ENCODE measurements at regions not wholly inside any gene's neighbourhood (a gene's known extent, or its start where the extent isn't known, plus 50 kb on each side); places are given as distances from the start of the nearest gene placed in this dataset.

GRCh38 chr10:81093056-81093455 is 555.4 kb downstream of the SH2D4B start:
- DNase-seq (ENCODE audit: extremely low spot score, unreplicated experiment): no peak
- peaks cover 4% of the 10 kb centered on the region for H3K9me3 Mint-ChIP-seq (ENCODE audit: unreplicated experiment)
- no peak for TF ChIP-seq CTCF (IDR thresholded peaks at IDR 0.05)
- H3K36me3 Mint-ChIP-seq (ENCODE audit: unreplicated experiment): no peaks in the 10 kb centered on the region
- no peak overlapping the region for H3K4me3 Mint-ChIP-seq (ENCODE audit: unreplicated experiment)
- H3K4me1 Mint-ChIP-seq (ENCODE audit: unreplicated experiment): no peaks in the 10 kb centered on the region
- H3K27me3 Mint-ChIP-seq (ENCODE audit: unreplicated experiment): no peaks in the 10 kb centered on the region
- no peak overlapping the region for H3K27ac Mint-ChIP-seq (ENCODE audit: unreplicated experiment)

- Mint-ChIP-seq H3K9me3 (ENCODE audit: unreplicated experiment) (peaks cover 3% of the 10 kb centered on the region), H3K27me3 (ENCODE audit: unreplicated experiment) (no peaks in the 10 kb centered on the region), H3K36me3 (ENCODE audit: unreplicated experiment) (no peaks in the 10 kb centered on the region), H3K4me1 (ENCODE audit: unreplicated experiment) (no peaks in the 10 kb centered on the region), H3K27ac (ENCODE audit: unreplicated experiment) (no peak overlapping the region), H3K4me3 (ENCODE audit: unreplicated experiment) (no peak overlapping the region)
- no peak for TF ChIP-seq CTCF (IDR thresholded peaks at IDR 0.05)
- DNase-seq (ENCODE audit: extremely low spot score, unreplicated experiment): no peak
Observed at GRCh38 chr10:81095238-81095637, 557.5 kb downstream of the SH2D4B start.

GRCh38 chr10:81096558-81096957 is 558.9 kb downstream of the SH2D4B start:
- peaks cover 3% of the 10 kb centered on the region for H3K9me3 Mint-ChIP-seq (ENCODE audit: unreplicated experiment)
- H3K4me3 Mint-ChIP-seq (ENCODE audit: unreplicated experiment): no peak overlapping the region
- DNase-seq (ENCODE audit: extremely low spot score, unreplicated experiment): no peak
- no peak overlapping the region for H3K27ac Mint-ChIP-seq (ENCODE audit: unreplicated experiment)
- H3K4me1 Mint-ChIP-seq (ENCODE audit: unreplicated experiment): no peaks in the 10 kb centered on the region
- H3K36me3 Mint-ChIP-seq (ENCODE audit: unreplicated experiment): no peaks in the 10 kb centered on the region
- no peak for TF ChIP-seq CTCF (IDR thresholded peaks at IDR 0.05)
- H3K27me3 Mint-ChIP-seq (ENCODE audit: unreplicated experiment): no peaks in the 10 kb centered on the region

GRCh38 chr10:81101062-81101461 is 563.4 kb downstream of the SH2D4B start:
- H3K4me1 Mint-ChIP-seq (ENCODE audit: unreplicated experiment): no peaks in the 10 kb centered on the region
- H3K9me3 Mint-ChIP-seq (ENCODE audit: unreplicated experiment): peaks cover 6% of the 10 kb centered on the region
- no peak for DNase-seq (ENCODE audit: extremely low spot score, unreplicated experiment)
- no peak for TF ChIP-seq CTCF (IDR thresholded peaks at IDR 0.05)
- H3K36me3 Mint-ChIP-seq (ENCODE audit: unreplicated experiment): no peaks in the 10 kb centered on the region
- no peak overlapping the region for H3K4me3 Mint-ChIP-seq (ENCODE audit: unreplicated experiment)
- no peak overlapping the region for H3K27ac Mint-ChIP-seq (ENCODE audit: unreplicated experiment)
- H3K27me3 Mint-ChIP-seq (ENCODE audit: unreplicated experiment): no peaks in the 10 kb centered on the region

GRCh38 chr10:81104494-81104893 is 566.8 kb downstream of the SH2D4B start:
- Mint-ChIP-seq H3K27ac (ENCODE audit: unreplicated experiment) (no peak overlapping the region), H3K4me1 (ENCODE audit: unreplicated experiment) (no peaks in the 10 kb centered on the region), H3K27me3 (ENCODE audit: unreplicated experiment) (no peaks in the 10 kb centered on the region), H3K36me3 (ENCODE audit: unreplicated experiment) (no peaks in the 10 kb centered on the region), H3K9me3 (ENCODE audit: unreplicated experiment) (peaks cover 18% of the 10 kb centered on the region), H3K4me3 (ENCODE audit: unreplicated experiment) (no peak overlapping the region)
- TF ChIP-seq CTCF (IDR thresholded peaks at IDR 0.05): no peak
- no peak for DNase-seq (ENCODE audit: extremely low spot score, unreplicated experiment)

Measured in osteocyte (in vitro differentiated cells).